GM18858 (cell line): ENCODE measurements at regions not wholly inside any gene's neighbourhood (a gene's known extent, or its start where the extent isn't known, plus 50 kb on each side); places are given as distances from the start of the nearest gene placed in this dataset.

Source experiments
- ATAC-seq: cut with Tn5 transposase; IDR thresholded peaks from one replicate; pipeline ENCODE4 v1.9.1; 2021; ENCODE audit not compliant: unreplicated experiment

- ATAC-seq: no peak
Measured at GRCh38 chr2:5913711-5914395, 221.7 kb downstream of the SOX11 start.

- no peak for ATAC-seq
Measured at GRCh38 chr2:5914811-5915611, 222.8 kb downstream of the SOX11 start.

GRCh38 chr2:5915881-5916310, 223.7 kb downstream of the SOX11 start:
- no peak for ATAC-seq

GRCh38 chr2:5921081-5921642, 229.0 kb downstream of the SOX11 start:
- ATAC-seq: no peak

GRCh38 chr2:5923957-5924945, 232.1 kb downstream of the SOX11 start:
- ATAC-seq: no peak

GRCh38 chr2:5925604-5926003, 233.4 kb downstream of the SOX11 start:
- no peak for ATAC-seq

GRCh38 chr2:5926871-5927512, 234.8 kb downstream of the SOX11 start:
- no peak for ATAC-seq

- ATAC-seq: no peak
Measured at GRCh38 chr2:5932556-5933469, 240.6 kb downstream of the SOX11 start.

GRCh38 chr2:5933669-5934068, 241.5 kb downstream of the SOX11 start:
- no peak for ATAC-seq

GRCh38 chr2:5937321-5937720, 245.1 kb downstream of the SOX11 start:
- no peak for ATAC-seq

- no peak for ATAC-seq
Measured at GRCh38 chr2:5937851-5938565, 245.8 kb downstream of the SOX11 start.

- no peak for ATAC-seq
Measured at GRCh38 chr2:5938566-5938896, 246.3 kb downstream of the SOX11 start.

- no peak for ATAC-seq
Measured at GRCh38 chr2:5939553-5939952, 247.4 kb downstream of the SOX11 start.

- no peak for ATAC-seq
Measured at GRCh38 chr2:5940596-5941535, 248.7 kb downstream of the SOX11 start.

GRCh38 chr2:5942204-5942603, 250.0 kb downstream of the SOX11 start:
- no peak for ATAC-seq

GRCh38 chr2:5945742-5946141, 253.6 kb downstream of the SOX11 start:
- ATAC-seq: no peak

GRCh38 chr2:5946225-5947115, 254.3 kb downstream of the SOX11 start:
- ATAC-seq: no peak
